ENCODE measurements at regions not wholly inside any gene's neighbourhood (a gene's known extent, or its start where the extent isn't known, plus 50 kb on each side); places are given as distances from the start of the nearest gene placed in this dataset.
"Not testable (repeated sequence)": the region's sequence is repeated elsewhere in the genome, so short reads cannot be mapped to it uniquely, and the experiment has no call there.

DNA sequence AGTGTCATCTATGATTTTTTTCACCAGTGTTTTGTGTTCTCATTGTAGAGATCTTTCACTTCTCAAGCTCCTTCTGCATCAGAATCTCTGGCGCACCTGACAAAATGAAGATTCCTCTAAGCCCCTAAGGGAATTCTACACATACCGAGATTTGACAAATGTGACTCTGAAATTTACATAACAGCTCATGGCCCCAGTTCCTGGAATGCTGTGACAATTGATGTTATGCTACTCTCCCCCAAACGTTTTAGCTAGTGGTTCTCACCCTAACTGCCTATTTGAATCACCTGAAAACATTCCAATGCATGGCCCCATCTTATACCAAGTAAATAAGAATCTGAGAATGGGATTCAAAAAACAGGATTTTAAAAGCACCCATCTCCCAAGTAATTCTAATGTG, 162.1 kb upstream of the FKBP1C start:
- in situ Hi-C loops (cut with MboI; ENCODE audit: low sequenced_read_pairs), result no loop called here
- Histone ChIP-seq H3K9me1 (ENCODE audit: insufficient read depth, low read length) (no peaks in the 10 kb centered on the region), H3K4me1 (ENCODE audit: control insufficient read depth, insufficient read depth, low read length) (no peaks in the 10 kb centered on the region), H3K27ac (ENCODE audit: insufficient read depth, low read length) (no peak overlapping the region), H3K56ac (ENCODE audit: extremely low read depth, insufficient read depth, low read length) (no peak overlapping the region), H4K5ac (ENCODE audit: low read depth, low read length) (no peak overlapping the region), H3K9ac (ENCODE audit: low read depth, low read length) (no peak overlapping the region), H2AK5ac (ENCODE audit: low read depth, low read length) (no peak overlapping the region), H2BK5ac (ENCODE audit: low read depth, low read length, poor library complexity, severe bottlenecking) (no peak overlapping the region), H2AK9ac (replicated peaks; ENCODE audit: low read depth, low read length, poor library complexity) (no peak overlapping the region), H3K27me3 (ENCODE audit: control insufficient read depth, insufficient read depth, low read length) (no peaks in the 10 kb centered on the region), H3K79me1 (ENCODE audit: low read depth in 1 of 2, low read length in 2 of 2) (no peaks in the 10 kb centered on the region), H4K8ac (ENCODE audit: low read depth in 2 of 2, low read length in 2 of 2) (no peak overlapping the region), H3K14ac (replicated peaks; ENCODE audit: low read depth, low read length) (no peak overlapping the region), H3K4me2 (ENCODE audit: low read depth, low read length) (no peak overlapping the region), H3K23ac (ENCODE audit: low read depth, low read length) (no peak overlapping the region), H3K4me3 (ENCODE audit: insufficient read depth, low read depth, low read length) (no peak overlapping the region), H2BK20ac (ENCODE audit: low read depth, low read length) (no peak overlapping the region), H2BK120ac (ENCODE audit: low read depth, low read length) (no peak overlapping the region), H3K9me3 (ENCODE audit: control insufficient read depth, insufficient read depth, low read length) (0 out of 2 replicates have a peak, but pooled peaks cover 4% of the 10 kb centered on the region), H3K36me3 (ENCODE audit: control insufficient read depth, insufficient read depth, low read length) (no peaks in the 10 kb centered on the region), H3K4ac (ENCODE audit: low read depth, low read length) (no peak overlapping the region), H2AFZ (replicated peaks; ENCODE audit: low read length, poor library complexity) (no peak overlapping the region), H4K91ac (ENCODE audit: insufficient read depth, low read depth, low read length) (no peak overlapping the region), H4K20me1 (ENCODE audit: insufficient read depth, low read length) (no peaks in the 10 kb centered on the region), H3K18ac (ENCODE audit: low read depth, low read length) (no peak overlapping the region), H2BK15ac (ENCODE audit: low read depth, low read length) (no peak overlapping the region)
- dilution Hi-C loops (cut with HindIII; ENCODE audit: low sequenced_read_pairs, unreplicated experiment), result no loop called here
- BruUV-seq (replicated peaks), result no TSS peak
- DNase-seq, result no peak
- POLR2A ChIA-PET (ENCODE audit: unreplicated experiment), result no interaction called here
- ATAC-seq (ENCODE audit: low read depth), result no peak
- WGBS, 2 experiments (ENCODE audit: extremely low coverage in 2 of 2, insufficient read length in 1 of 2), result 83% methylated on average over 2 of the region's 3 CpGs; no CpG with 5 or more reads in 1 of the 2 experiments
- CTCF ChIA-PET, result no interaction called here
- TF ChIP-seq SMC3 (IDR thresholded peaks at IDR 0.05; ENCODE audit: low read depth, low read length), result no peak
- TF ChIP-seq, protein P1, sequence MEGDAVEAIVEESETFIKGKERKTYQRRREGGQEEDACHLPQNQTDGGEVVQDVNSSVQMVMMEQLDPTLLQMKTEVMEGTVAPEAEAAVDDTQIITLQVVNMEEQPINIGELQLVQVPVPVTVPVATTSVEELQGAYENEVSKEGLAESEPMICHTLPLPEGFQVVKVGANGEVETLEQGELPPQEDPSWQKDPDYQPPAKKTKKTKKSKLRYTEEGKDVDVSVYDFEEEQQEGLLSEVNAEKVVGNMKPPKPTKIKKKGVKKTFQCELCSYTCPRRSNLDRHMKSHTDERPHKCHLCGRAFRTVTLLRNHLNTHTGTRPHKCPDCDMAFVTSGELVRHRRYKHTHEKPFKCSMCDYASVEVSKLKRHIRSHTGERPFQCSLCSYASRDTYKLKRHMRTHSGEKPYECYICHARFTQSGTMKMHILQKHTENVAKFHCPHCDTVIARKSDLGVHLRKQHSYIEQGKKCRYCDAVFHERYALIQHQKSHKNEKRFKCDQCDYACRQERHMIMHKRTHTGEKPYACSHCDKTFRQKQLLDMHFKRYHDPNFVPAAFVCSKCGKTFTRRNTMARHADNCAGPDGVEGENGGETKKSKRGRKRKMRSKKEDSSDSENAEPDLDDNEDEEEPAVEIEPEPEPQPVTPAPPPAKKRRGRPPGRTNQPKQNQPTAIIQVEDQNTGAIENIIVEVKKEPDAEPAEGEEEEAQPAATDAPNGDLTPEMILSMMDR (conservative IDR thresholded peaks at IDR 0.05; ENCODE audit: low read depth, low read length), result no peak
- TF ChIP-seq FOS (IDR thresholded peaks at IDR 0.05; ENCODE audit: low read depth, low read length), result no peak
- intact Hi-C loops (cut with micrococcal nuclease), result no loop called here

DNA sequence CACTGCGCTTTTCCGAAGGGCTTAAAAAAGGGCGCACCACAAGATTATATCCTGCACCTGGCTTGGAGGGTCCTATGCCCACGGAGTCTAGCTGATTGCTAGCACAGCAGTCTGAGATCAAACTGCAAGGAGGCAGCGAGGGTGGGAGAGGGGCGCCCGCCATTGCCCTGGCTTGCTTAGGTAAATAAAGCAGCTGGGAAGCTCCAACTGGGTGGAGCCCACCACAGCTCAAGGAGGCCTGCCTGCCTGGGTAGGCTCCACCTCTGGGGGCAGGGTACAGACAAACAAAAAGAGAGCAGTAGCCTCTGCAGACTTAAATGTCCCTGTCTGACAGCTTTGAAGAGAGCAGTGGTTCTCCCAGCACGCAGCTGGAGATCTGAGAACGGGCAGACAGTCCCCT, 158.1 kb upstream of the FKBP1C start:
- H3K9me3 ChIP-seq (ENCODE audit: control insufficient read depth, insufficient read depth, low read length); H3K4me1 ChIP-seq (ENCODE audit: control insufficient read depth, insufficient read depth, low read length); H4K5ac ChIP-seq (ENCODE audit: low read depth, low read length); dilution Hi-C loops (cut with HindIII; ENCODE audit: low sequenced_read_pairs, unreplicated experiment); intact Hi-C loops (cut with micrococcal nuclease); H3K27ac ChIP-seq (ENCODE audit: insufficient read depth, low read length); H3K9me1 ChIP-seq (ENCODE audit: insufficient read depth, low read length); H3K14ac ChIP-seq (replicated peaks; ENCODE audit: low read depth, low read length); CTCF ChIA-PET; H4K20me1 ChIP-seq (ENCODE audit: insufficient read depth, low read length); H3K4me2 ChIP-seq (ENCODE audit: low read depth, low read length); in situ Hi-C loops (cut with MboI; ENCODE audit: low sequenced_read_pairs); ATAC-seq (ENCODE audit: low read depth); DNase-seq; H2BK20ac ChIP-seq (ENCODE audit: low read depth, low read length); POLR2A ChIA-PET (ENCODE audit: unreplicated experiment); H2AK5ac ChIP-seq (ENCODE audit: low read depth, low read length); H3K79me1 ChIP-seq (ENCODE audit: low read depth in 1 of 2, low read length in 2 of 2); H4K8ac ChIP-seq (ENCODE audit: low read depth in 2 of 2, low read length in 2 of 2); H3K4me3 ChIP-seq (ENCODE audit: insufficient read depth, low read depth, low read length); H3K27me3 ChIP-seq (ENCODE audit: control insufficient read depth, insufficient read depth, low read length); H2AFZ ChIP-seq (replicated peaks; ENCODE audit: low read length, poor library complexity); H3K56ac ChIP-seq (ENCODE audit: extremely low read depth, insufficient read depth, low read length); H2BK5ac ChIP-seq (ENCODE audit: low read depth, low read length, poor library complexity, severe bottlenecking); H3K23ac ChIP-seq (ENCODE audit: low read depth, low read length); H3K9ac ChIP-seq (ENCODE audit: low read depth, low read length); H2BK15ac ChIP-seq (ENCODE audit: low read depth, low read length); H3K4ac ChIP-seq (ENCODE audit: low read depth, low read length); H4K91ac ChIP-seq (ENCODE audit: insufficient read depth, low read depth, low read length); H2AK9ac ChIP-seq (replicated peaks; ENCODE audit: low read depth, low read length, poor library complexity); H2BK120ac ChIP-seq (ENCODE audit: low read depth, low read length); H3K18ac ChIP-seq (ENCODE audit: low read depth, low read length); H3K36me3 ChIP-seq (ENCODE audit: control insufficient read depth, insufficient read depth, low read length); BruUV-seq (replicated peaks): not testable (repeated sequence)
- 95% methylated on average over 3 of the region's 9 CpGs; no CpG with 5 or more reads in 1 of the 2 experiments for WGBS, 2 experiments (ENCODE audit: extremely low coverage in 2 of 2, insufficient read length in 1 of 2)

All from IMR-90 (cell line).